Sigmoid colon (tissue), 6 donors: ENCODE measurements at regions not wholly inside any gene's neighbourhood (a gene's known extent, or its start where the extent isn't known, plus 50 kb on each side); places are given as distances from the start of the nearest gene placed in this dataset.

Experiments
- DNase-seq: peaks from one replicate; pipeline ENCODE4 v3.0.0-alpha.2; 2019
- H3K27ac ChIP-seq, 4 donors: fragments of 200-600 bp; sonication (generic); one replicate each; pipeline ENCODE4 v1.5.1; 2016 to 2019; ENCODE audit warnings: mild to moderate bottlenecking in 1 of 4
- H3K27me3 ChIP-seq, 3 donors: fragments of 200-600 bp; sonication (generic); one replicate each; pipeline ENCODE4 v1.5.1; 2019; ENCODE audit warnings: mild to moderate bottlenecking in 1 of 3
- H3K36me3 ChIP-seq, 4 donors: fragments of 200-600 bp; sonication (generic); one replicate each; pipeline ENCODE4 v1.5.1; 2016 to 2019
- H3K4me1 ChIP-seq, 4 donors: fragments of 200-600 bp; sonication (generic); one replicate each; pipeline ENCODE4 v1.5.1; 2017 to 2019
- H3K4me3 ChIP-seq, 4 donors: fragments of 200-600 bp; sonication (generic); one replicate each; pipeline ENCODE4 v1.5.1; 2017 to 2019; ENCODE audit warnings: mild to moderate bottlenecking in 2 of 4, moderate library complexity in 1 of 4
- H3K9me3 ChIP-seq, 4 donors: fragments of 200-600 bp in 3 of 4; sonication (generic) in 3 of 4; one replicate each; pipeline versions ENCODE4 v1.5.1 to v1.6.1; 2013 to 2019
- CTCF ChIP-seq, 4 experiments: fragments of 450-650 bp in 3 of 4; fragments of 200-600 bp in 1 of 4; IDR thresholded peaks; one replicate each; pipeline ENCODE4 v1.5.1; 2016 to 2019; ENCODE audit warnings: antibody characterized with exemption in 4 of 4, mild to moderate bottlenecking in 3 of 4, moderate library complexity in 2 of 4
- EP300 ChIP-seq, 4 donors: sonication (generic); formaldehyde crosslinking; IDR thresholded peaks; one replicate each; pipeline ENCODE4 v1.6.1; 2017; ENCODE audit warnings: antibody characterized with exemption in 4 of 4
- POLR2A ChIP-seq, 2 donors: fragments of 450-650 bp; IDR thresholded peaks; one replicate each; pipeline ENCODE4 v1.6.1; 2016; ENCODE audit warnings: antibody characterized with exemption in 2 of 2, mild to moderate bottlenecking in 2 of 2, moderate library complexity in 2 of 2
- POLR2AphosphoS5 ChIP-seq, 4 donors: sonication (generic); formaldehyde crosslinking; IDR thresholded peaks; one replicate each; pipeline ENCODE4 v1.6.1; 2017; ENCODE audit warnings: antibody characterized with exemption in 4 of 4
- WGBS, 2 donors: extraction: QIAGEN DNeasy Blood & Tissue Kit; methylation state at CpG; one replicate each; pipeline ENCODE4 v1.1.7; 2013; 5-methylcytosine and 5-hydroxymethylcytosine counted together
- intact Hi-C: fragments of 100-400 bp; cut with DNase I; formaldehyde crosslinking; loops from one replicate; pipeline ENCODE4 v1.15.1; 2023
- donor health status: healthy with polysubstance abuse.
- donor health status: healthy.

- intact Hi-C loops = no loop called here
- H3K36me3 ChIP-seq = no peaks in the 10 kb centered on the region
- WGBS, 2 donors = 76 to 79% methylated on average over 1 of the region's 1 CpG
- H3K9me3 ChIP-seq = no peaks in the 10 kb centered on the region
- no peak for DNase-seq
- no peak overlapping the region for H3K27ac ChIP-seq
- H3K4me3 ChIP-seq = no peak overlapping the region
- no peaks in the 10 kb centered on the region for H3K4me1 ChIP-seq
- TF ChIP-seq CTCF (IDR thresholded peaks at IDR 0.05) (no peak), POLR2AphosphoS5 (IDR thresholded peaks at IDR 0.05) (no peak), POLR2A (IDR thresholded peaks at IDR 0.05) (no peak), EP300 (IDR thresholded peaks at IDR 0.05) (no peak)
- no peaks in the 10 kb centered on the region for H3K27me3 ChIP-seq
Measured at GRCh38 chr3:154668835-154669234, 238.8 kb upstream of the GPR149 start.

DNA sequence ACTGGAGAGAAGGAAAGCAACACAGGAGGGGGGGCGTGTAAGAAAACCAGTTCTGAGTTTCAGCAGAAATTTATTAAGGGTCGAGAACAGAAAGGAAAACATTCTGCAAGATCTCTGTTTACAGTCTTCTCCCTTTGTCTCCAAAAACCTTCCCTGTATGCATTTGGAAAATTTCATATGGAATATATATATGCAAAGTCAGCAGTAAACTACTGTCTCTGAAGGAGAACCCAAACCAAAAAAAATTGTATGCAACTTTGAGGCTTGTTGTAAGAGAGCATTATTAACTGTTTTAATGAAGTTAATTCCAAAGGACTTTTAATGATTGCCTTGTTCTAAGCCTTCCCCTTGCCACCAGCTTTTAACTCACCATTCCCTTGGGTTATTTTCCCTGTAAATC, 238.2 kb upstream of the GPR149 start:
- Histone ChIP-seq H3K9me3 (no peaks in the 10 kb centered on the region), H3K36me3 (no peaks in the 10 kb centered on the region), H3K4me1 (no peaks in the 10 kb centered on the region), H3K27ac (no peak overlapping the region), H3K27me3 (no peaks in the 10 kb centered on the region), H3K4me3 (no peak overlapping the region)
- intact Hi-C loops = no loop called here
- no peak for DNase-seq
- 67 to 70% methylated on average over 2 of the region's 2 CpGs for WGBS, 2 donors
- TF ChIP-seq POLR2A (IDR thresholded peaks at IDR 0.05) (no peak), POLR2AphosphoS5 (IDR thresholded peaks at IDR 0.05) (no peak), CTCF (IDR thresholded peaks at IDR 0.05) (no peak), EP300 (IDR thresholded peaks at IDR 0.05) (no peak)

- TF ChIP-seq EP300 (IDR thresholded peaks at IDR 0.05) = no peak
- TF ChIP-seq CTCF (IDR thresholded peaks at IDR 0.05) = no peak
- TF ChIP-seq POLR2AphosphoS5 (IDR thresholded peaks at IDR 0.05) = no peak
- TF ChIP-seq POLR2A (IDR thresholded peaks at IDR 0.05) = no peak
- intact Hi-C loops = no loop called here
- Histone ChIP-seq H3K27me3 (no peaks in the 10 kb centered on the region), H3K27ac (no peak overlapping the region), H3K9me3 (no peaks in the 10 kb centered on the region), H3K36me3 (no peaks in the 10 kb centered on the region), H3K4me3 (no peak overlapping the region), H3K4me1 (no peaks in the 10 kb centered on the region)
- no peak for DNase-seq
- WGBS, 2 donors = 94% methylated on average over 3 of the region's 3 CpGs
Measured at GRCh38 chr3:154666542-154666941, 236.6 kb upstream of the GPR149 start.

DNA sequence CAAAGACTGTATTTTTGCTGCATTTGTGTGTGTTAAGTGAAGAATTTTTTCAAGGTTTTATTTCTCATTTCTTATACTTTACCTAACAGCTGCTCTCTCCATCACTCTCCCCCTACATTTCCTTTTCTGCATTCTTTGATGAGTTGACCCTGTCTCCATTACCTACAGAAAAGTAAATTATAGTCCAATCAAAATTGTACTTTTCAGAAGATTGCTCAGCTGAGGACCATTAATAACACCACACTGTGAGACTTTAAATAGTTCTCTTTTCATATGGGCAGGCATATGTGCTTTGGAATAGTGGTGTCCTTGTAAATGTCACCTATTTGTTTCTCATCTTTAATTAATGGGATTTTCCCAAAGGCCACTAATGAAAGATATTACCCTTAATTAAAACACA, 234.7 kb upstream of the GPR149 start:
- intact Hi-C loops = no loop called here
- no peaks in the 10 kb centered on the region for H3K4me1 ChIP-seq
- no peaks in the 10 kb centered on the region for H3K36me3 ChIP-seq
- no peaks in the 10 kb centered on the region for H3K27me3 ChIP-seq
- H3K27ac ChIP-seq = no peak overlapping the region
- no peak overlapping the region for H3K4me3 ChIP-seq
- no peak for TF ChIP-seq CTCF (IDR thresholded peaks at IDR 0.05)
- TF ChIP-seq POLR2A (IDR thresholded peaks at IDR 0.05) = no peak
- TF ChIP-seq POLR2AphosphoS5 (IDR thresholded peaks at IDR 0.05) = no peak
- DNase-seq = no peak
- H3K9me3 ChIP-seq = no peaks in the 10 kb centered on the region

- 20 to 64% methylated on average over 3 of the region's 3 CpGs for WGBS, 2 donors
- DNase-seq = no peak
- H3K4me1 ChIP-seq = no peaks in the 10 kb centered on the region
- TF ChIP-seq EP300 (IDR thresholded peaks at IDR 0.05) (no peak), CTCF (IDR thresholded peaks at IDR 0.05) (no peak), POLR2A (IDR thresholded peaks at IDR 0.05) (no peak), POLR2AphosphoS5 (IDR thresholded peaks at IDR 0.05) (no peak)
- H3K36me3 ChIP-seq = no peaks in the 10 kb centered on the region
- H3K9me3 ChIP-seq = no peaks in the 10 kb centered on the region
- H3K4me3 ChIP-seq = no peak overlapping the region
- H3K27me3 ChIP-seq = no peaks in the 10 kb centered on the region
- intact Hi-C loops = no loop called here
- no peak overlapping the region for H3K27ac ChIP-seq
Measured at GRCh38 chr3:154662851-154663250, 232.9 kb upstream of the GPR149 start.
